ENCODE measurements at regions not wholly inside any gene's neighbourhood (a gene's known extent, or its start where the extent isn't known, plus 50 kb on each side); places are given as distances from the start of the nearest gene placed in this dataset.

DNA sequence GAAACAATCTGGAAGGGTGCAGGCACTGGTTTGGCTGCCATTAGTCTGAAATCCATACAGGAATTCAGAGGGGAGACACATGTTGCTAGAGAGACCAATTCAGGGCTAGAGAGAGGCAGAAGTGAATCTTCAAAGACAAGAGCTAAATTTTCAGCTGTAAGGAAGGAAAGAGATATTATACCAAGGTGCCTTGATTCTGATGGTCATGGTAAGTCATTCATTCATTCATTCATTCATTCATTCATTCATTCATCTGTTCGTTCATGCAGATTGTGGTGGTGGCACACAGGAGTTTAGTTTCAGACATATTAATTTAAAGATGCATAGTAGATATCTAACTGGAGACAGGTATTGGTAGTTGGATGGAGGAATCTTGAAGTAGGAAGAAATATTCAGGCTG is 1493.5 kb upstream of the TMEM132C start:
- Histone ChIP-seq H3K36me3 (ENCODE audit: control insufficient read depth in 2 of 4, insufficient read depth in 4 of 4, low read length in 3 of 4) (no peaks in the 10 kb centered on the region), H2BK5ac (ENCODE audit: low read depth, low read length) (no peak overlapping the region), H3K27me3 (replicated peaks in 1 of 4; ENCODE audit: control insufficient read depth in 3 of 4, extremely low read depth in 1 of 4, insufficient read depth in 3 of 4, low read length in 3 of 4) (no peaks in the 10 kb centered on the region), H3K23me2 (ENCODE audit: low read depth, low read length) (no peaks in the 10 kb centered on the region), H4K20me1 (replicated peaks in 1 of 2; ENCODE audit: control insufficient read depth in 1 of 2, insufficient read depth in 2 of 2, low read length in 2 of 2) (no peaks in the 10 kb centered on the region), H2BK120ac (replicated peaks; ENCODE audit: low read depth, low read length) (no peak overlapping the region), H3K14ac (ENCODE audit: insufficient read length) (no peak overlapping the region), H3K56ac (replicated peaks; ENCODE audit: insufficient read length, low read depth, low read length) (no peak overlapping the region), H3K4me3 (ENCODE audit: extremely low read depth in 1 of 4, insufficient read depth in 2 of 4, low read depth in 3 of 4, low read length in 4 of 4) (no peak overlapping the region), H3K4me1 (replicated peaks in 1 of 4; ENCODE audit: control insufficient read depth in 3 of 4, insufficient read depth in 4 of 4, low read length in 3 of 4) (no peaks in the 10 kb centered on the region), H4K91ac (replicated peaks; ENCODE audit: insufficient read length, low read length) (no peak overlapping the region), H3K18ac (ENCODE audit: extremely low read depth, low read length) (no peak overlapping the region), H2BK20ac (ENCODE audit: low read length) (no peak overlapping the region), H4K5ac (ENCODE audit: insufficient read length, low read depth, low read length) (no peak overlapping the region), H3K9me3 (ENCODE audit: insufficient read depth in 2 of 2, low read depth in 1 of 2, low read length in 1 of 2) (no peaks in the 10 kb centered on the region), H3K27ac (ENCODE audit: low read depth, low read length) (no peak overlapping the region), H4K8ac (ENCODE audit: extremely low read depth, insufficient read depth, low read length) (no peak overlapping the region), H3K79me2 (ENCODE audit: control insufficient read depth in 1 of 2, insufficient read depth in 2 of 2, low read length in 2 of 2) (no peaks in the 10 kb centered on the region), H2AFZ (ENCODE audit: low read length) (no peak overlapping the region), H3K4me2 (ENCODE audit: insufficient read depth in 1 of 2, low read depth in 2 of 2, low read length in 2 of 2) (no peak overlapping the region), H3K4ac (replicated peaks; ENCODE audit: insufficient read length, low read depth, low read length) (no peak overlapping the region), H2BK12ac (ENCODE audit: low read depth, low read length) (no peak overlapping the region), H3K79me1 (ENCODE audit: low read depth, low read length) (no peaks in the 10 kb centered on the region), H2BK15ac (ENCODE audit: low read length) (no peak overlapping the region), H3K23ac (ENCODE audit: insufficient read length) (no peak overlapping the region), H2AK5ac (ENCODE audit: low read depth, low read length) (no peak overlapping the region), H3K9ac (replicated peaks in 1 of 4; ENCODE audit: extremely low read depth in 1 of 4, low read depth in 3 of 4, low read length in 3 of 4) (no peak overlapping the region)
- DNase-seq (ENCODE audit: low read depth in 1 of 2, low spot score in 2 of 2) (no peak), FAIRE-seq (no peak)
- 85% methylated on average over 1 of the region's 1 CpG; no CpG with 5 or more reads in 1 of the 2 experiments for WGBS, 2 experiments (ENCODE audit: extremely low coverage in 1 of 2, insufficient coverage in 1 of 2, insufficient read length in 1 of 2, insufficient replicate concordance in 2 of 2, low coverage in 1 of 2, low lambda C conversion rate in 2 of 2, missing lambda C conversion rate in 1 of 2)
- POLR2A ChIA-PET (ENCODE audit: partially characterized antibody): no interaction called here
- TF ChIP-seq RFX5 (IDR thresholded peaks at IDR 0.05; ENCODE audit: borderline replicate concordance, low read depth, low read length) (no peak), SRF (IDR thresholded peaks at IDR 0.05; ENCODE audit: low read depth, low read length) (no peak), CTCF (IDR thresholded peaks at IDR 0.05; ENCODE audit: control extremely low read depth in 1 of 3, insufficient read depth in 1 of 3, low read depth in 1 of 3, low read length in 3 of 3) (no peak), ASH2L (IDR thresholded peaks at IDR 0.05; ENCODE audit: low read length) (no peak), SIN3A (conservative IDR thresholded peaks at IDR 0.05 in 1 of 2, IDR thresholded peaks at IDR 0.05 in 1 of 2; ENCODE audit: low read depth in 1 of 2, low read length in 2 of 2) (no peak), TBP (IDR thresholded peaks at IDR 0.05; ENCODE audit: low read depth, low read length) (no peak), HDAC6 (IDR thresholded peaks at IDR 0.05; ENCODE audit: low read depth, low read length) (no peak), CREB1 (IDR thresholded peaks at IDR 0.05) (no peak), CBX8 (IDR thresholded peaks at IDR 0.05; ENCODE audit: borderline replicate concordance, low read depth, low read length) (no peak), SP2 (IDR thresholded peaks at IDR 0.05; ENCODE audit: low read length) (no peak)
- CTCF ChIA-PET (ENCODE audit: partially characterized antibody): interaction anchor here (1.1 kb wide), 1 partner anchor 14 kb away, joined by 3 read pairs; no protein-coding TSS in a partner anchor
